Pancreas (tissue), 10 donors: ENCODE measurements at regions not wholly inside any gene's neighbourhood (a gene's known extent, or its start where the extent isn't known, plus 50 kb on each side); places are given as distances from the start of the nearest gene placed in this dataset.

Source experiments
- ATAC-seq, 4 donors: fragments of 200-7000 bp; cut with Tn5 transposase; one replicate each; pipeline versions ENCODE4 v1.8.0 to v1.9.1; 2020; ENCODE audit warnings: mild to moderate bottlenecking in 4 of 4, moderate library complexity in 4 of 4
- DNase-seq, 6 donors: peaks; one replicate each; pipeline ENCODE4 v3.0.0-alpha.2; 2020
- FAIRE-seq: peaks from 2 replicates; lab custom pipeline; 2012; peaks lifted over from hg19 to GRCh38; lab: Jason Lieb, UNC
- H3K27ac ChIP-seq, 4 donors: fragments of 200-600 bp; sonication (generic); 1 replicate in 3 of 4; 2 replicates in 1 of 4; pipeline versions ENCODE4 v1.5.0 to v1.8.0; 2020
- H3K27me3 ChIP-seq, 4 donors: fragments of 200-600 bp; one replicate each; pipeline ENCODE4 v1.8.0; 2021
- H3K36me3 ChIP-seq, 3 donors: fragments of 200-600 bp; sonication (generic) in 1 of 3; one replicate each; pipeline versions ENCODE4 v1.5.0 to v1.8.0; 2020 to 2021
- H3K4me1 ChIP-seq, 3 donors: fragments of 200-600 bp; one replicate each; pipeline ENCODE4 v1.8.0; 2021
- H3K4me3 ChIP-seq, 4 donors: fragments of 200-600 bp; sonication (generic) in 2 of 4; one replicate each; pipeline versions ENCODE4 v1.5.0 to v1.8.0; 2020 to 2021
- H3K9me3 ChIP-seq, 4 donors: fragments of 200-600 bp; one replicate each; pipeline ENCODE4 v1.8.0; 2021
- CTCF ChIP-seq, 4 donors: fragments of 200-600 bp; sonication (generic) in 3 of 4; IDR thresholded peaks; one replicate each; pipeline versions ENCODE4 v1.5.0 to v1.8.0; 2021; ENCODE audit warnings: antibody characterized with exemption in 4 of 4
- WGBS, 2 donors: extraction: QIAGEN DNeasy Blood & Tissue Kit; methylation state at CpG; one replicate each; pipeline ENCODE4 v1.1.7; 2013; 5-methylcytosine and 5-hydroxymethylcytosine counted together
- intact Hi-C, 3 donors: fragments of 100-400 bp; cut with DNase I; formaldehyde crosslinking; loops; one replicate each; pipeline versions ENCODE4 v1.11.1 to v1.14.2; 2022
- donor health status: healthy with polysubstance abuse.
- donor health status: DM: no; HTN: no; CAD: no; lungs with moderate emphysema.
- donor health status: DM: no; HTN: no; CAD: no.
- donor health status: control.
- donor health status: control.
- donor health status: Bipolar disorder and iron deficiency.
- donor health status: DM: yes; HTN: yes; CAD: no.
- donor health status: DM: no; HTN: no; CAD: no.
- donor health status: DM: no; HTN: no; CAD: no.
- donor health status: DM: yes; HTN: yes; CAD: no.

GRCh38 chr18:71189581-71189980 is 900.7 kb downstream of the SOCS6 start:
- H3K9me3 ChIP-seq = no peaks in the 10 kb centered on the region
- H3K27me3 ChIP-seq = no peaks in the 10 kb centered on the region
- H3K27ac ChIP-seq = no peak overlapping the region
- ATAC-seq = no peak
- no peak for TF ChIP-seq CTCF (IDR thresholded peaks at IDR 0.05)
- 60% methylated on average over 3 of the region's 3 CpGs for WGBS, 2 donors
- no peak overlapping the region for H3K4me3 ChIP-seq
- intact Hi-C loops = no loop called here
- FAIRE-seq = no peak
- no peaks in the 10 kb centered on the region for H3K4me1 ChIP-seq
- H3K36me3 ChIP-seq = no peaks in the 10 kb centered on the region
- DNase-seq = no peak

- Histone ChIP-seq H3K27me3 (no peaks in the 10 kb centered on the region), H3K36me3 (no peaks in the 10 kb centered on the region), H3K4me1 (no peaks in the 10 kb centered on the region), H3K9me3 (no peaks in the 10 kb centered on the region), H3K27ac (no peak overlapping the region), H3K4me3 (no peak overlapping the region)
- no peak for ATAC-seq
- TF ChIP-seq CTCF (IDR thresholded peaks at IDR 0.05) = no peak
- WGBS, 2 donors = 41 to 50% methylated on average over 4 of the region's 4 CpGs
- intact Hi-C loops = no loop called here
- no peak for FAIRE-seq
- DNase-seq = no peak
Observed at GRCh38 chr18:71168557-71169145, 879.8 kb downstream of the SOCS6 start.

- H3K4me1 ChIP-seq = no peaks in the 10 kb centered on the region
- no peak overlapping the region for H3K27ac ChIP-seq
- H3K9me3 ChIP-seq = no peaks in the 10 kb centered on the region
- H3K36me3 ChIP-seq = no peaks in the 10 kb centered on the region
- intact Hi-C loops = no loop called here
- no peak for ATAC-seq
- no peak overlapping the region for H3K4me3 ChIP-seq
- WGBS, 2 donors = 30 to 41% methylated on average over 3 of the region's 3 CpGs
- H3K27me3 ChIP-seq = no peaks in the 10 kb centered on the region
- no peak for TF ChIP-seq CTCF (IDR thresholded peaks at IDR 0.05)
- no peak for FAIRE-seq
- DNase-seq = no peak
Observed at GRCh38 chr18:71136487-71136886, 847.6 kb downstream of the SOCS6 start.

GRCh38 chr18:71134122-71134521 is 845.3 kb downstream of the SOCS6 start:
- H3K4me1 ChIP-seq = no peaks in the 10 kb centered on the region
- no peaks in the 10 kb centered on the region for H3K36me3 ChIP-seq
- H3K9me3 ChIP-seq = no peaks in the 10 kb centered on the region
- WGBS, 2 donors = 56 to 65% methylated on average over 4 of the region's 4 CpGs
- ATAC-seq = no peak
- intact Hi-C loops = no loop called here
- no peak overlapping the region for H3K27ac ChIP-seq
- no peak for DNase-seq
- H3K4me3 ChIP-seq = no peak overlapping the region
- no peak for TF ChIP-seq CTCF (IDR thresholded peaks at IDR 0.05)
- H3K27me3 ChIP-seq = no peaks in the 10 kb centered on the region
- no peak for FAIRE-seq

- FAIRE-seq (no peak), DNase-seq (no peak), ATAC-seq (no peak)
- Histone ChIP-seq H3K9me3 (no peaks in the 10 kb centered on the region), H3K27me3 (no peaks in the 10 kb centered on the region), H3K27ac (no peak overlapping the region), H3K4me3 (no peak overlapping the region), H3K4me1 (no peaks in the 10 kb centered on the region), H3K36me3 (no peaks in the 10 kb centered on the region)
- no peak for TF ChIP-seq CTCF (IDR thresholded peaks at IDR 0.05)
- intact Hi-C loops = no loop called here
- WGBS, 2 donors = 76 to 81% methylated on average over 12 of the region's 12 CpGs
Observed at GRCh38 chr18:71131918-71132317, 843.1 kb downstream of the SOCS6 start.
